Fibroblast of villous mesenchyme (primary cell): ENCODE measurements at regions not wholly inside any gene's neighbourhood (a gene's known extent, or its start where the extent isn't known, plus 50 kb on each side); places are given as distances from the start of the nearest gene placed in this dataset.

Experiments
- DNase-seq: peaks from one replicate; pipeline ENCODE4 v3.0.0-alpha.2; 2010; ENCODE audit warnings: low read depth
- H3K4me3 ChIP-seq: 2 replicates; pipeline ENCODE4 v1.5.1; 2011; ENCODE audit warnings: low read depth, mild to moderate bottlenecking, low read length
- TF ChIP-seq, protein P1 (sequence below): IDR thresholded peaks from 2 replicates; pipeline ENCODE4 v1.5.1; 2012; ENCODE audit warnings: low read depth, mild to moderate bottlenecking, low read length; ENCODE audit not compliant: insufficient read depth

DNA sequence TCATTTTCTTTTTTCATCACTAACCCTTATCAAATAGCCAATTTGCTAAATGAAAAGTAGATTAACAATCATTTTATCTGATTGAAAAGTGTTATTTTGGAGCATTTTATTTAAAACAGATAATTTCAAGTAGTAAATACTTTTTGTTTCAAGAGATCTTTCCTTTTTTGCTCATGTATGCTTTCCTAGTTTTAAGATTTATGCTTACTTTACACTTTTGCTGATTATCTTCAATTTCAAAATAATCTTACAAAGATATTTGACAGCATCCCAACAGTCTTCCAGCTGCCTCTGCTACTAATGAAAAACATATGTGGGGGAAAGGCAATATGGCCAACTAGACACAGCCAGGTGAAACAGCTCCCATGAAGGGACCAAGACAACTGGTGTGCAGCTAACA lies 1027.3 kb upstream of the CDH9 start:
- TF ChIP-seq, protein P1, sequence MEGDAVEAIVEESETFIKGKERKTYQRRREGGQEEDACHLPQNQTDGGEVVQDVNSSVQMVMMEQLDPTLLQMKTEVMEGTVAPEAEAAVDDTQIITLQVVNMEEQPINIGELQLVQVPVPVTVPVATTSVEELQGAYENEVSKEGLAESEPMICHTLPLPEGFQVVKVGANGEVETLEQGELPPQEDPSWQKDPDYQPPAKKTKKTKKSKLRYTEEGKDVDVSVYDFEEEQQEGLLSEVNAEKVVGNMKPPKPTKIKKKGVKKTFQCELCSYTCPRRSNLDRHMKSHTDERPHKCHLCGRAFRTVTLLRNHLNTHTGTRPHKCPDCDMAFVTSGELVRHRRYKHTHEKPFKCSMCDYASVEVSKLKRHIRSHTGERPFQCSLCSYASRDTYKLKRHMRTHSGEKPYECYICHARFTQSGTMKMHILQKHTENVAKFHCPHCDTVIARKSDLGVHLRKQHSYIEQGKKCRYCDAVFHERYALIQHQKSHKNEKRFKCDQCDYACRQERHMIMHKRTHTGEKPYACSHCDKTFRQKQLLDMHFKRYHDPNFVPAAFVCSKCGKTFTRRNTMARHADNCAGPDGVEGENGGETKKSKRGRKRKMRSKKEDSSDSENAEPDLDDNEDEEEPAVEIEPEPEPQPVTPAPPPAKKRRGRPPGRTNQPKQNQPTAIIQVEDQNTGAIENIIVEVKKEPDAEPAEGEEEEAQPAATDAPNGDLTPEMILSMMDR: no peak
- DNase-seq: no peak
- H3K4me3 ChIP-seq: no peak overlapping the region

DNA sequence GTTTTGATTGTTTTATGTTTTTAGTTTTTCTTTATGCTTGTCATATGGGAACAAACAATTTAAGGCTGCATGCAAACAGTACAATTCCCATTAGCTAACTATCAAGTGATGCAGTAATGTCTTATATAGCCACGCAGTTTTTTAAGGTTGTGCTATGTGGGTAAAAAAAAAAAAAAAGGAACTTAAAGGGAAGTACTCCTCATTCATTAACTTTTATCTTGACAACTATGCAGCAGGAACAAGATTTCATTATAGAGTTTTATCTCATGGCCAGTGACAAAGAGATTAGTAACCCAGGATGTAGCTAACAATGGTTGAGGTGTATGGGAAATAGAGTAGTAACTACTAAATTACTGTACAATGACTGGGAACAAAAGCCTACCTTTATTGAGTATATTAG lies 1008.2 kb upstream of the CDH9 start:
- DNase-seq: no peak
- H3K4me3 ChIP-seq: no peak overlapping the region
- TF ChIP-seq, protein P1: no peak

DNA sequence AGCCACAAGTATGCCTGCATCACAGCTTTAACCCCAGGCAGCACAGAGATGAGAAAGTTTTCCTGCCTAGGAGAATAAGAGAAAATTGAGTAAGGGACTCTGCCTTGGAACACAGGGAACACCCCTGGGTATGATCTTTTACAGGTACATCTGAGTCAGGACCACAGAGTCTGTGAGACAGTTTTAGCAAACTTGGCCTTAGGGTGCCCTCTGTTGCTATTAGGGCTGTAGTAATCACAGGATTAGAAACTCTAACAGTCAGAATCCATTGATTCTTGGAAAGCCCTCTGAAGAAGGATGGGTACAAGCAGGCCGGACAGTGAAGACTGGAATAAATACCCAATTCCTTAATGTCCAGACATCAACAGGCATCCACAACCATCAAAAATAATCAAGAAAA lies 989.5 kb upstream of the CDH9 start:
- no peak overlapping the region for H3K4me3 ChIP-seq
- TF ChIP-seq, protein P1: no peak
- DNase-seq: no peak

DNA sequence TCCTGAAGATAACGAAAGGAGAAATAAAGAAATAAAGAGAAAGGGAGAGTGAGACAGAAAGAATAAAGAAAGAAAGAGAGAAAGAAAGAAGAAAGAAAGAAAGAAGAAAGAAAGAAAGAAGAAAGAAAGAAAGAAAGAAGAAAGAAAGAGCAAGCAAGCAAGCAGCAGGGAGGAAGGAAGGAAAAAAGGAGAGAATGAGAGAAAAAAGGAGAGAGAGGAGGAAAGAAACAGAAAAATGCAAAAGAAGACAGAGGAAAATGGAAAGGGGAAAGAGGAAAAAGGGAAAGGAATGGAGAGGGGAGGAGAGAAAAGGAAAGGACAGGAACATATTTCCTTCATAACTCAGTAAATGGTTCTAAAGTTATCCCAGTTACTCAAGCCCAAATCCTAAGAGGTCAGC lies 978.8 kb upstream of the CDH9 start:
- TF ChIP-seq, protein P1: no peak
- DNase-seq: no peak
- H3K4me3 ChIP-seq: no peak overlapping the region

DNA sequence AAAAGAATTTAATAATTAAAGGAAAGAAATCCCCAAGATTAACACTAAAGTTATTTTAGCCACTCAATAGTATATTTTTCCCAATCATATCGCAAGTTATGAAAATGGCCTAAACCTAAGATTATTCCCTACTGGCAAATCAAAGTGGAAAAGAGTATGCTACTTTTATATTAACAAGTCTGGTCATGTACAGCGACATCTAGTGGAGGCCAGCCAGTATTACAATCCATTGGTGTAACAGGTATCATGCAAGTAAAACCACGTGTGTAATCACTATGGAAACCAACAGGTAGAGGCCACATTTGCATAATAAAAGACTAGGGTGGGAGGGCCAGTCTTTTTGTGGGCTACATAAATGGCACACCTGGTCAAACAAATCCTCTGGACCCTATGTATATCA lies 976.4 kb upstream of the CDH9 start:
- DNase-seq: no peak
- no peak overlapping the region for H3K4me3 ChIP-seq
- TF ChIP-seq, protein P1: peak; percentile 22

DNA sequence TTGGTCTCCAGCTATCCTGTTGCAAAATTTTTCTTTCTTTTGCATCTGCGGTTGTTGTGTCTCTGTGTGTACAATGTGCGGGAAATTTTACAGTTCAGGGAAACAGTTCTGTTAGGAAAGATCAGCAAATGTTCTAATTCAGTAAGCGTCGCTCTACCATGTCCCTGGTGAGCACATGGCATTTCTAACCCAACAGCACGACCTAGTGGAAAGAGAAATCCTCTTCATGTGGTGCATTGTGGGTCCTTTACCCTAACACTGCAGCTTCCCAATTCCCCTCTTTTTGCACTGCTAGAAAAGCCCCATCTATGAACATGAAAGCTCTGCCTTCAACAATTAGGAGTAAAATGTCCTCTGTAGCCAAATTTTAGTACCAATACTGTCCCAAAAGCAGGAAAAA lies 974.2 kb upstream of the CDH9 start:
- DNase-seq: no peak
- TF ChIP-seq, protein P1: no peak
- H3K4me3 ChIP-seq: no peak overlapping the region

DNA sequence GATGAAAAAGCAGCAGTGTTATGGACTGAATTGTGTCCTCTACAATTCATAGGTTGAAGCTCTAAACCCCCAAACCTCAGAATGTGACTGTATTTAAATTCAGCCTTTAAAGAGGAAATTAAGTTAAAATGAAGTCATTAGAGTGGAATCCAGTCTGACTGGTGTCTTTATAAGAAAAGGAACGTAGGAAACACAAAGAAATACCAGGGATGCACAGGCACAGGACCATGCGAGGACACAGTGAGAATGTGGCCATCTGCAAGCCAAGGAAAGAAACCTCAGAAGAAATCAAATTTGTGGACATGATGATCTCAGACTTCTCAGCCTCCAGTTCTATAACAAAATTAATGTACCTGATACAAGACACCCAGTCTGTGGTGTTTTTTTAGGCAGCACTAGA lies 971.2 kb upstream of the CDH9 start:
- TF ChIP-seq, protein P1: no peak
- DNase-seq: no peak
- H3K4me3 ChIP-seq: no peak overlapping the region
